ENCODE measurements at regions not wholly inside any gene's neighbourhood (a gene's known extent, or its start where the extent isn't known, plus 50 kb on each side); places are given as distances from the start of the nearest gene placed in this dataset.

DNA sequence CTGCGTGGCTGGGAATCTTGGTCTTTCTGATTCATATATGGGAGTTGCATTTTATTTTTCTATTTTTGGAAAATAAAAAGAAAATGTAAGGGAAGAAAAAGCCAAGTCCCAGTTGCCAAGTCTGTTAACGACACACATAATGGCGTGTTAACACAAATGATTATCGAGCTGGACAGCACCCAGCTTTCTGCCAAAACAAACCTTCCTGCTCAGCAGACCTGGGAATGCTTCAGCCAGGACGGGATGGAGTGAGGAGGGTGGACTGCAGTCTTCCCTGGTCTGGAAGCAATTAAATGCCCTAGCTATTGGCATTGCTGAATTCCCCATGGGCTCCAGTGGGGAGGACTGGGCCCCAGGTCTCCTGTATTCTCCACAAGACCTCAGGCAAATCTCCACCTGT is 184.2 kb upstream of the USP24 start:
- no peak for TF ChIP-seq EZH2 (IDR thresholded peaks at IDR 0.05; ENCODE audit: low read length, missing control alignments)
- TF ChIP-seq, protein P1, sequence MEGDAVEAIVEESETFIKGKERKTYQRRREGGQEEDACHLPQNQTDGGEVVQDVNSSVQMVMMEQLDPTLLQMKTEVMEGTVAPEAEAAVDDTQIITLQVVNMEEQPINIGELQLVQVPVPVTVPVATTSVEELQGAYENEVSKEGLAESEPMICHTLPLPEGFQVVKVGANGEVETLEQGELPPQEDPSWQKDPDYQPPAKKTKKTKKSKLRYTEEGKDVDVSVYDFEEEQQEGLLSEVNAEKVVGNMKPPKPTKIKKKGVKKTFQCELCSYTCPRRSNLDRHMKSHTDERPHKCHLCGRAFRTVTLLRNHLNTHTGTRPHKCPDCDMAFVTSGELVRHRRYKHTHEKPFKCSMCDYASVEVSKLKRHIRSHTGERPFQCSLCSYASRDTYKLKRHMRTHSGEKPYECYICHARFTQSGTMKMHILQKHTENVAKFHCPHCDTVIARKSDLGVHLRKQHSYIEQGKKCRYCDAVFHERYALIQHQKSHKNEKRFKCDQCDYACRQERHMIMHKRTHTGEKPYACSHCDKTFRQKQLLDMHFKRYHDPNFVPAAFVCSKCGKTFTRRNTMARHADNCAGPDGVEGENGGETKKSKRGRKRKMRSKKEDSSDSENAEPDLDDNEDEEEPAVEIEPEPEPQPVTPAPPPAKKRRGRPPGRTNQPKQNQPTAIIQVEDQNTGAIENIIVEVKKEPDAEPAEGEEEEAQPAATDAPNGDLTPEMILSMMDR (conservative IDR thresholded peaks at IDR 0.05 in 1 of 2, IDR thresholded peaks at IDR 0.05 in 1 of 2; ENCODE audit: low read depth in 1 of 2, low read length in 2 of 2) = no peak
- H3K27me3 ChIP-seq (ENCODE audit: control insufficient read depth, insufficient read depth, low read length) = no peaks in the 10 kb centered on the region
- H3K4me1 ChIP-seq (ENCODE audit: control insufficient read depth, extremely low read depth, insufficient read depth, low read length) = peaks cover 9% of the 10 kb centered on the region
- no peak overlapping the region for H3K9ac ChIP-seq (ENCODE audit: insufficient read depth, low read length)
- no peak overlapping the region for H3K27ac ChIP-seq (ENCODE audit: insufficient read depth, low read length)
- no peak for DNase-seq (ENCODE audit: low read depth in 2 of 2)
- no peaks in the 10 kb centered on the region for H4K20me1 ChIP-seq (ENCODE audit: control insufficient read depth, extremely low read depth, insufficient read depth, low read length)
- no peak overlapping the region for H3K4me2 ChIP-seq (ENCODE audit: extremely low read depth, insufficient read depth, low read length)
- no peaks in the 10 kb centered on the region for H3K79me2 ChIP-seq (ENCODE audit: control insufficient read depth, insufficient read depth, low read length)
- H3K36me3 ChIP-seq (ENCODE audit: control insufficient read depth, insufficient read depth, low read length) = no peaks in the 10 kb centered on the region
- no peak overlapping the region for H3K4me3 ChIP-seq (replicated peaks in 1 of 4; ENCODE audit: control extremely low read depth in 1 of 4, insufficient read depth in 1 of 4, low read depth in 3 of 4, low read length in 4 of 4)
- H2AFZ ChIP-seq (ENCODE audit: low read length) = no peak overlapping the region
- H3K9me3 ChIP-seq (ENCODE audit: control insufficient read depth, insufficient read depth, low read depth, low read length) = no peaks in the 10 kb centered on the region

DNA sequence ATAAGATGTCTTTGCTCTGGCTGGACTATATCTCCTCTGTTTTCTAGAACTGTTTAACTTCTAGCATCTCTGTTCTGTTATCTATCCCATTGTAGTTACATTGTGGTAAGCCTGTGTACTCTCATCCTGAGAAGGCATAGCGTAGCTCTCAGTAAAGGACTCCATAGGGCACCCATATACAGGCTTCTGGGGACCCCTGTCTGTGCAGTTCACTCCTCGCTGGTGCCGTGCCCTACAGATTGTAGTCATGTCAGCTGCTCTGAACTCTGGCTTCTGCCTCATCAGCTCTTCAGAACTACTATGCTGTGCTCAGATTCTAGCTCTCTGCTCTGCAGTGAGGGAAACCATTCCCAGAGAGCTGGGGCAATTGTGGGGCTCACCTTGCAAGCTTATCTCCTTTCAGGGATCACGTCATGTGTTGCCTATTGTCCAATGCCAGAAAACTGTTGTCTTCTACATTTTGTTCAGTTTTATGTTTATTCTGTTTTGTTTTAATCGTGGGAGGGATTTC is 181.3 kb upstream of the USP24 start:
- H3K4me3 ChIP-seq (replicated peaks in 1 of 4; ENCODE audit: control extremely low read depth in 1 of 4, insufficient read depth in 1 of 4, low read depth in 3 of 4, low read length in 4 of 4) = no peak overlapping the region
- no peaks in the 10 kb centered on the region for H3K36me3 ChIP-seq (ENCODE audit: control insufficient read depth, insufficient read depth, low read length)
- no peak overlapping the region for H3K9ac ChIP-seq (ENCODE audit: insufficient read depth, low read length)
- no peaks in the 10 kb centered on the region for H3K27me3 ChIP-seq (ENCODE audit: control insufficient read depth, insufficient read depth, low read length)
- TF ChIP-seq, protein P1 (conservative IDR thresholded peaks at IDR 0.05 in 1 of 2, IDR thresholded peaks at IDR 0.05 in 1 of 2; ENCODE audit: low read depth in 1 of 2, low read length in 2 of 2) = no peak
- TF ChIP-seq EZH2 (IDR thresholded peaks at IDR 0.05; ENCODE audit: low read length, missing control alignments) = no peak
- H2AFZ ChIP-seq (ENCODE audit: low read length) = no peak overlapping the region
- H4K20me1 ChIP-seq (ENCODE audit: control insufficient read depth, extremely low read depth, insufficient read depth, low read length) = no peaks in the 10 kb centered on the region
- DNase-seq (ENCODE audit: low read depth in 2 of 2) = no peak
- H3K9me3 ChIP-seq (ENCODE audit: control insufficient read depth, insufficient read depth, low read depth, low read length) = no peaks in the 10 kb centered on the region
- no peak overlapping the region for H3K27ac ChIP-seq (ENCODE audit: insufficient read depth, low read length)
- no peaks in the 10 kb centered on the region for H3K79me2 ChIP-seq (ENCODE audit: control insufficient read depth, insufficient read depth, low read length)
- no peaks in the 10 kb centered on the region for H3K4me1 ChIP-seq (ENCODE audit: control insufficient read depth, extremely low read depth, insufficient read depth, low read length)
- no peak overlapping the region for H3K4me2 ChIP-seq (ENCODE audit: extremely low read depth, insufficient read depth, low read length)

DNA sequence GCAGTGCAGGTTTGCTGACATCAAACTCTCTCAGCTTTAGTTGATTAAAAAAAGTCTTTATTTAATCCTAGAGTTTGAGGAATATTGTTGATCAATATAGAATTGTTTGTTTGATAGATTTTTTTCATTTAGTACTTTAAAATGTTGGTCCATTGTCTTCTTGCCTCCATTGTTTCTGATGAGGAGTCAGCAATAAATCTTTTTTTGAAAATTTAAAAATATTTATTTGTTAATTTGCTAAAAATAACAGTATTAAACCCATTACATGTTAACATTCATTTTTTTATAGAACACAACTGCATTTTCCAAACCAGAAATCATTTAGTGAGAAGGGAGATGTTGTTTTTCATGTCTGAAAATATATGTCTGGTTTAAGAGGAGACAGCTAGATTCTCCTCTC is 173.8 kb upstream of the USP24 start:
- DNase-seq (ENCODE audit: low read depth in 2 of 2) = no peak
- no peak overlapping the region for H3K4me2 ChIP-seq (ENCODE audit: extremely low read depth, insufficient read depth, low read length)
- TF ChIP-seq, protein P1 (conservative IDR thresholded peaks at IDR 0.05 in 1 of 2, IDR thresholded peaks at IDR 0.05 in 1 of 2; ENCODE audit: low read depth in 1 of 2, low read length in 2 of 2) = no peak
- TF ChIP-seq EZH2 (IDR thresholded peaks at IDR 0.05; ENCODE audit: low read length, missing control alignments) = no peak
- H3K9me3 ChIP-seq (ENCODE audit: control insufficient read depth, insufficient read depth, low read depth, low read length) = no peaks in the 10 kb centered on the region
- no peak overlapping the region for H2AFZ ChIP-seq (ENCODE audit: low read length)
- no peaks in the 10 kb centered on the region for H4K20me1 ChIP-seq (ENCODE audit: control insufficient read depth, extremely low read depth, insufficient read depth, low read length)
- no peaks in the 10 kb centered on the region for H3K36me3 ChIP-seq (ENCODE audit: control insufficient read depth, insufficient read depth, low read length)
- H3K79me2 ChIP-seq (ENCODE audit: control insufficient read depth, insufficient read depth, low read length) = no peaks in the 10 kb centered on the region
- no peaks in the 10 kb centered on the region for H3K4me1 ChIP-seq (ENCODE audit: control insufficient read depth, extremely low read depth, insufficient read depth, low read length)
- H3K9ac ChIP-seq (ENCODE audit: insufficient read depth, low read length) = no peak overlapping the region
- H3K27me3 ChIP-seq (ENCODE audit: control insufficient read depth, insufficient read depth, low read length) = no peaks in the 10 kb centered on the region
- no peak overlapping the region for H3K27ac ChIP-seq (ENCODE audit: insufficient read depth, low read length)
- H3K4me3 ChIP-seq (replicated peaks in 1 of 4; ENCODE audit: control extremely low read depth in 1 of 4, insufficient read depth in 1 of 4, low read depth in 3 of 4, low read length in 4 of 4) = no peak overlapping the region
